Activated CD4-positive, alpha-beta T cell treated with anti-CD3 and anti-CD28 coated beads for 4 hours (primary cell): ENCODE measurements at regions not wholly inside any gene's neighbourhood (a gene's known extent, or its start where the extent isn't known, plus 50 kb on each side); places are given as distances from the start of the nearest gene placed in this dataset.
"Not testable (repeated sequence)": the region's sequence is repeated elsewhere in the genome, so short reads cannot be mapped to it uniquely, and the experiment has no call there.

Experiments used
- DNase-seq, 2 donors: peaks; one replicate each; pipeline ENCODE4 v3.0.0-alpha.2; 2020

DNA sequence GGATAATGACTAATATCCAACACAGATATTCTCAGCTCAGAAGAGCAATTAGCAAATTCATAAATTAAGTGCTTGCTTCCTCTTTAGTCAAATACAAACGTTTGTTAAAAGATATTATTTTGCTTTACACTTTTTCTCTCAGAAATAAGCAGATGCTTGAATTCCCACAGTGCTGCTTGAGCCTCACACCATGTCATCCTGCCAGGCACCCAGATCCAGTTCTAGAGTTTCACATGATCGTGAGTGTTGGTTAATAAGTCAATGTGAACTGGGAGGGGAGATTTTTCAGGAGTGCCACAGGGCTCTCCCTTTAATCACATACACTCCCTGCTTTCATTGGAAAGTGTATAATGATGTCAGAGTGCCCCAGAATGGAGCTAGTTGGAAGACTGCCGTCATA lies 352.0 kb downstream of the OR4F29 start:
- not testable (repeated sequence) for DNase-seq

DNA sequence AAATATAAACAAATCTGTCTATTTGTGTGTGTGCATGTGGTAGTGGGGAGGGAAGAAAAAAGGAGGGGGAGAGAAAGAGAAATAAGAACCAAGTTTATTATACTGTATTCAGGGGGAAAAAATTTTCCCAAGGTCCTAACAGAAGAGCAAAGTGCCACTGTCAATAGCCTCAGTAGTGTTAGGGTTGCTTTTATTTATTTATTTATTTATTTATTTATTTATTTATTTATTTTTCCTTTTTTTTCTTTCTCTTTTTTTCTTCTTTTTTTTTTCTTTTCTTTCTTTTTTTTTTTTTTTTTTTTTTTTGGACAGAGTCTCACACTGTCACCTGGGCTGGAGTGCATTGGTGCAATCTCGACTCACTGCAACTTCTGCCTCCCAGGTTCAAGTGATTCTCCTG lies 352.7 kb downstream of the OR4F29 start:
- not testable (repeated sequence) for DNase-seq

DNA sequence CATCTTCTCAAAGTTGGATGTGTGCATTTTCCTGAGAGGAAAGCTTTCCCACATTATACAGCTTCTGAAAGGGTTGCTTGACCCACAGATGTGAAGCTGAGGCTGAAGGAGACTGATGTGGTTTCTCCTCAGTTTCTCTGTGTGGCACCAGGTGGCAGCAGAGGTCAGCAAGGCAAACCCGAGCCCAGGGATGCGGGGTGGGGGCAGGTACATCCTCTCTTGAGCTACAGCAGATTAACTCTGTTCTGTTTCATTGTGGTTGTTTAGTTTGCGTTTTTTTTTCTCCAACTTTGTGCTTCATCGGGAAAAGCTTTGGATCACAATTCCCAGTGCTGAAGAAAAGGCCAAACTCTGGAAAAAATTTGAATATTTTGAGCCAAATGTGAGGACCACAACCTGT lies 360.2 kb downstream of the OR4F29 start:
- DNase-seq: not testable (repeated sequence)

DNA sequence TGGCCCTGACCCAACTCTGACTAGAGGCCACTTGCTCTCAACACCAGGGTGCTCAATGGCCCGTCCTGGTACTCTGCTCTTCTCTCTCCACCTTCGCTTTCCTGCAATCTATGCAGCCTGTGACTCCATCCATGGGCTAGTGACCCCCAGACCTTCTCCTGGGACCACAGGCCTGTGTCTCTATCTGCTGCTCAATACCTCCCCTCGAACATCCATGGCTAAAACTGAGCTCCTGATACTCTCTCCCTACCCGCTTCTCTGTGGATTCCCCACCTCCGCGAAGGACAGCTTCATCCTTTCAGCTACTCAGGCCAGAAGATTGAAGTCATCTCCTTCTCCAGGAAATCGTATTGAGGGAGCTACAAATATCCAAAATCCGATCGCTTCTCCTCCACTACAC lies 363.4 kb downstream of the OR4F29 start:
- DNase-seq: not testable (repeated sequence)

DNA sequence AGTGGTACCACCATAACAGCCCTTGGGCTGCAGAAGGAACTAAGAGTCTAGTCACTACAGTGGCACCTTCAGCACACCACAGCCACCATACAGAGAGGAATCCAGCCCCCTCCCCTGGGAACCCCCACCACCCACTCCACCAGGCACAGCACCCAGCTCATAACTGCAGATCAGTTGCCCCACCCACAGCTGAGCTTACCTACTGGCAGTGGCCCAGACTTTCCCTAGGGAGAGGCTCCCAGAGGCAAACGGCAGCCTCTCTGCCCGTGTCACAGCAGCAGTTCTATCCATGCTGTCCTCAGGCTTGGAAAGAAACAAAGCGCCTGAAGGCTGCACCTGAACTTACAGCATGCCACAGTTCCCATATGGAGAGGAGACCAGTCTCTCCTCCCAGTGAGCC lies 372.3 kb downstream of the OR4F29 start:
- DNase-seq: not testable (repeated sequence)

DNA sequence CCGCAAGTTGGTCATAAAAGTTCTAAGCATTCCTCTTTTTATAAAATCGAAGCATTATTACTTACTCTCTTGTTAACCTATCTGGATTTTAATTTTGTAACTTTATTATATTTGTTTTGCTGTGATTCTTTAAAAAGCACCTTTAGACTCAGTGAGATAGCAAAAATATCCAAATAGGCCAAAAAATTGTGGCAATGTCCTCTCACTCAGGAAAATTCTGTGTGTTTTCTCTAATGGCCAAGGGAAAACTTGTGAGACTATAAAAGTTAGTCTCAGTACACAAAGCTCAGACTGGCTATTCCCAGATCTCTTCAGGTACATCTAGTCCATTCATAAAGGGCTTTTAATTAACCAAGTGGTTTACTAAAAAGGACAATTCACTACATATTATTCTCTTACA lies 386.4 kb downstream of the OR4F29 start, which contains the start of gene OR4F5:
OR4F5 (plus strand) TSS at position 301 of the 400 bp plus-strand sequence.
- not testable (repeated sequence) for DNase-seq

DNA sequence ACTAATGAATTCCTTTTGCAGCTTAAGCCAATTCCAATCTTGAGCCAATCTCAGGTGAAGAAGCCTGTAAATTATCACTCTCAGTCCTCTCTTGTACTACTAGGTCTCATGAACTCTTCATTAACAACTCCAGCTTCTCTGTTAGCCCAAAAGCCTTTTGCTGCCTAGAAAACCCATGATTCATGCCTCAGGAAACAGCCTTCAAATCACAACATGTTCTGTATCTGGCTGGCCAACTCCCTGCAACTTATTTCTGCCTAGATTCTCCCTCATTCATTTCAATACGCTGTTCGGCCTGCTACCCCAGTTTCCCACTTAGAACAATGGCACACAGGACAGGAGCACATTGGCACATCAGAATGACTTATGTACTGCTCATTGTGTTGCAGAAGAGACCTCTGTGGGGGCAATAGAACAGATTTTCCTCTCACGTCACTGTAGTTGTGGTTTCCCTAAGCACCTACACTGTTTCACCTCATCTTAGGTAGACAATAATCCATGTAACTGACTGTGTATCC lies 395.4 kb downstream of the OR4F29 start:
- not testable (repeated sequence) for DNase-seq

DNA sequence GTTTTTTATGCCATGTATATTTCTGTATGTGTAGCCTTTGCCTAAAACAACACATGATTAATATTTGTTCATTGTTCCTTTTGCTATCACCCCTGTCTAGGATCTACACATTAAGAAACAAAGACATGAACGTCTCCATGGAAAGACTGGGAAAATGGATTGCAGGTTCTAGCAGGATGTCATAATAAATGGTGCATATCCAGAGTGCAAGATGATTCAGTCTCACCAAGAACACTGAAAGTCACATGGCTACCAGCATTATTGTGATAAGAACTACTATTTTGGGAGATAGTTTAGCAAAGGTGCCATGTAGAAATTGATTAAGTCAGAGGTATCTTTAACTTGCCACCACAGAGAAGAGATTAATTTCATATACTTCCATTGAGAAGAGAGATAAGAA lies 398.3 kb downstream of the OR4F29 start:
- not testable (repeated sequence) for DNase-seq

DNA sequence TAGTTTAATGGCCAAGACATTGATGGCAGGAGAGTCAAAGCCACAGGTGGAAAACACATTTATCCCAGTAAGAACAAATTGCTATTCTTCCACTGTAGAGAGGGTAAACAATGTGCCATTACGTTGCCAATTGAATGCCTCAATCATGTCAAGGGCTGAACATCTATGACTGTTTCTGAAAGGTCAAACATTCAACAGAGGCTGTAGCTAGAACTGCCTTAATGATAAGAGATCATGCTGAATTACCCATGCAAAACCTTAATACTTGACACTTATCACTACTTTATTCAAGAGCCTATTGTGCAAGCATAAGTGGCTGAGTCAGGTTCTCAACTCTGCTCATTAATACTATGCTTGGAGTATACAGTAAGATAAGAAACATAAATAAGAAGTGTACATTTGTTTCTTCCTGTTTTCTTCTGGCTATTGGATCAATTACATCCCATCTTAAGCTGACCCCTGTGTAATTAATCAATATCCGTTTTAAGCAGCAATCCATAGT lies 409.5 kb downstream of the OR4F29 start:
- not testable (repeated sequence) for DNase-seq

DNA sequence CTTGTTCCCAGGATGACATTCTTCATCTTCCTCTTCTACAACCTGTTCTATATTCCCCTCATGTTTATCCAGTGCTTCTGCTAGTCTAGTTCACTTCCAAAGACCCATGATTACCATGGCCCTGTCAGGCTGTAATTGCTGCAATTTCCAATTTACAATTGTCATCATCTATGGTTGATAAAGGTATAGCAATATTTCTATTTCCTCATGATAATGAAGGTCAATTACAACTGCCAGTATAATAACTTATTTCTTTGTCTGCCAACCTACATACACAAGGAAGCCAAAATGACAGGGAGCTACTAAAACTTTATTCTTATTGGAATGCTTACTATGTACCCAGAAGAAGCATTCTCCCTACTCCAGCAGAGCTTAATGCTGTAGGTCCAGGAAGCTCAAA lies 410.3 kb downstream of the OR4F29 start:
- DNase-seq: not testable (repeated sequence)

DNA sequence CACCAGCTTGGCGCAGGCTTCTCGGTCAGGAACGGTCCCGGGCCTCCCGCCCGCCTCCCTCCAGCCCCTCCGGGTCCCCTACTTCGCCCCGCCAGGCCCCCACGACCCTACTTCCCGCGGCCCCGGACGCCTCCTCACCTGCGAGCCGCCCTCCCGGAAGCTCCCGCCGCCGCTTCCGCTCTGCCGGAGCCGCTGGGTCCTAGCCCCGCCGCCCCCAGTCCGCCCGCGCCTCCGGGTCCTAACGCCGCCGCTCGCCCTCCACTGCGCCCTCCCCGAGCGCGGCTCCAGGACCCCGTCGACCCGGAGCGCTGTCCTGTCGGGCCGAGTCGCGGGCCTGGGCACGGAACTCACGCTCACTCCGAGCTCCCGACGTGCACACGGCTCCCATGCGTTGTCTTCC lies 422.3 kb downstream of the OR4F29 start:
- DNase-seq: not testable (repeated sequence)

DNA sequence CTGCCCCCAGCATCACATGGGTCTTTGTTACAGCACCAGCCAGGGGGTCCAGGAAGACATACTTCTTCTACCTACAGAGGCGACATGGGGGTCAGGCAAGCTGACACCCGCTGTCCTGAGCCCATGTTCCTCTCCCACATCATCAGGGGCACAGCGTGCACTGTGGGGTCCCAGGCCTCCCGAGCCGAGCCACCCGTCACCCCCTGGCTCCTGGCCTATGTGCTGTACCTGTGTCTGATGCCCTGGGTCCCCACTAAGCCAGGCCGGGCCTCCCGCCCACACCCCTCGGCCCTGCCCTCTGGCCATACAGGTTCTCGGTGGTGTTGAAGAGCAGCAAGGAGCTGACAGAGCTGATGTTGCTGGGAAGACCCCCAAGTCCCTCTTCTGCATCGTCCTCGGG lies 434.2 kb downstream of the OR4F29 start:
- DNase-seq: not testable (repeated sequence)

DNA sequence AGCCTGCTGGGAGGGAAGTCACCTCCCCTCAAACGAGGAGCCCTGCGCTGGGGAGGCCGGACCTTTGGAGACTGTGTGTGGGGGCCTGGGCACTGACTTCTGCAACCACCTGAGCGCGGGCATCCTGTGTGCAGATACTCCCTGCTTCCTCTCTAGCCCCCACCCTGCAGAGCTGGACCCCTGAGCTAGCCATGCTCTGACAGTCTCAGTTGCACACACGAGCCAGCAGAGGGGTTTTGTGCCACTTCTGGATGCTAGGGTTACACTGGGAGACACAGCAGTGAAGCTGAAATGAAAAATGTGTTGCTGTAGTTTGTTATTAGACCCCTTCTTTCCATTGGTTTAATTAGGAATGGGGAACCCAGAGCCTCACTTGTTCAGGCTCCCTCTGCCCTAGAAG lies 435.5 kb downstream of the OR4F29 start:
- not testable (repeated sequence) for DNase-seq

DNA sequence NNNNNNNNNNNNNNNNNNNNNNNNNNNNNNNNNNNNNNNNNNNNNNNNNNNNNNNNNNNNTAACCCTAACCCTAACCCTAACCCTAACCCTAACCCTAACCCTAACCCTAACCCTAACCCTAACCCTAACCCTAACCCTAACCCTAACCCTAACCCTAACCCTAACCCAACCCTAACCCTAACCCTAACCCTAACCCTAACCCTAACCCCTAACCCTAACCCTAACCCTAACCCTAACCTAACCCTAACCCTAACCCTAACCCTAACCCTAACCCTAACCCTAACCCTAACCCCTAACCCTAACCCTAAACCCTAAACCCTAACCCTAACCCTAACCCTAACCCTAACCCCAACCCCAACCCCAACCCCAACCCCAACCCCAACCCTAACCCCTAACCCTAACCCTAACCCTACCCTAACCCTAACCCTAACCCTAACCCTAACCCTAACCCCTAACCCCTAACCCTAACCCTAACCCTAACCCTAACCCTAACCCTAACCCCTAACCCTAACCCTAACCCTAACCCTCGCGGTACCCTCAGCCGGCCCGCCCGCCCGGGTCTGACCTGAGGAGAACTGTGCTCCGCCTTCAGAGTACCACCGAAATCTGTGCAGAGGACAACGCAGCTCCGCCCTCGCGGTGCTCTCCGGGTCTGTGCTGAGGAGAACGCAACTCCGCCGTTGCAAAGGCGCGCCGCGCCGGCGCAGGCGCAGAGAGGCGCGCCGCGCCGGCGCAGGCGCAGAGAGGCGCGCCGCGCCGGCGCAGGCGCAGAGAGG lies 441.3 kb downstream of the OR4F29 start:
- DNase-seq: peak in 1 of 2 donors; percentile 9
